Embryonic facial prominence (tissue), 1 donor: ENCODE measurements at regions not wholly inside any gene's neighbourhood (a gene's known extent, or its start where the extent isn't known, plus 50 kb on each side); places are given as distances from the start of the nearest gene placed in this dataset.

Experiments
- DNase-seq: peaks from one replicate; pipeline ENCODE4 v3.0.0-alpha.2; 2016; ENCODE audit errors: extremely low spot score

DNA sequence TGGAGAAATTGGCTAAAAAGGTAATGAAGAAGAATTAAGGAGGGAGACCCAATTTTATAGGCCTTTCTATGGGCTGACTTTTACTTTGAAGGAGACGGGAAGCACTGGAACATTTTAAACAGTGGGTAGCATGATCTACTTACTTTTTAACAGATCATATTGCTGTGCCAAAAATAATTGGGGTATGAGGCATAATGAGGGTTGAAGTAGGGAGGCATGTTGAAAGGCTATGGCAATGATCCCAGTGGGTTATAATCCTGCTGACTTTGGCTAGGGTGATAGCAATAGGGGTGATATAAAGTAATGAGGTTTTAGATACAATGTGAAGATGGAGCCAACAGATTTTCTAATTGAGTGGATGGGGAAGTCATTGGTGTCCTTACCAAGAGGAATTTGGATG lies 73.2 kb downstream of the GPR37 start:
- no peak for DNase-seq

DNA sequence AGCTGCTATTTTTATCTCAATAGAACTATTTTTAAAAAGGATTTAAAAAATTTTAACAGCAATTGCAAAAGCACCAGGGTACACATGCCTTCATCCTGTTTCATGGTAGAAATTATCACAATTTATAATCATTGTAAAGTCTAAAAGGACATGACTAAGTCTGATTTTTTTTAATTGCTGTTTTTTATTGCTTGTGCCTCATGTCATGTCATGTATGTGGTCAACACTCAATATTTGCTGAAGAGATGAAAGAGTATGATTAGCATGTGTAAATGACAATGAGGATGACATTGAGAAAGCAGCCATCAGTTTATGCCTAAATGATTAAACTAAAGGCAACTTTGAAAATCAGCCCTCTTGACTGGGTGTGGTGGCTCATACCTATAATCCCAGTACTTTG lies 74.8 kb downstream of the GPR37 start:
- DNase-seq, result no peak

GRCh38 chr7:124689931-124690330 lies 75.7 kb downstream of the GPR37 start:
- DNase-seq, result no peak

DNA sequence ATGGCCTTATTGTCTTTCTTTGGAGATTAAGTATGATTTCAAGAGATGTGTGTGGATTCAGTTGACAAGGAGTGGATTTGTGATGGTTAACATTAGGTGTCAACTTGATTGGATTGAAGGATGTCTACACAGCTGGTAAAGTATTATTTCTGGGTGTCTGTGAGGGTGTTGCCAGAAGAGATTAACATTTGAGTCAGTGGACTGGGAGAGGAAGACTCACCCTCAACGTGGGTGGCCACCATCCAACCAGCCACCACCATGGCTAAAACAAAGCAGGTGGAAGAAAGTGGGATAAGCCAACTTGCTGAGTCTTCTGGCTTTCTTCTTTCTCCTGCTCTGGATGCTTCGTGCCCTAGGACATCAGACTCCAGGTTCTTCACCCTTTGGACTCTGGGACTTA lies 76.1 kb downstream of the GPR37 start:
- no peak for DNase-seq

- DNase-seq, result no peak
Measured at GRCh38 chr7:124688991-124689390, 76.6 kb downstream of the GPR37 start.

DNA sequence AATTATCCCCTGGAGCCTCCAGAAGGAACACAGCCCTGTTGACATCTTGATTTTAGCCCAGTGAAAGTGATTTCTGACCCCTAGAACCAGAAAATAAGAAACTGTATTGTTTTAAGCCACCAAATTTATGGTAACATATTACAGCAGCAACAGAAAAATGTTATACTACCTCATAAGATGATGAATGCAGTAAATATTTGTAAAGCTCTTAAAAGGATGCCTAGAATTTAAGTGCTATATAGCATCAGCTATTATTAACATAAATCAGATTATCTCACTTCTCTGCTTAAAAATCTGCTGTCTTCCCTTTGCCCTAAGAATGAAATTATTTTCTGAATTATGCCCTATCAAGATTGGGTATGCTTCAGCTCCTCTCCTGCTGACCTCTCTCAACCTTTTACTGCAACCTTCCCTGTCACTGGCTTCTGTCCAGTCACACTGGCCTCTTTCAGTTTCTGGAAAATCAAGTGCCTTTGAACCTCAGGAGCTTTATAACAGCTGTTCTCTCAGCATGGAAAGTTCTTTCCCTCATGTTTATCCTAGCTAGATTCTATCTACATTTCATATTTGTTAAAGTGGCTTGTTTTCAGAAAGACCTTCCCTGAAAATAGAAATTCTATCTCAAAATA lies 78.9 kb downstream of the GPR37 start:
- no peak for DNase-seq

DNA sequence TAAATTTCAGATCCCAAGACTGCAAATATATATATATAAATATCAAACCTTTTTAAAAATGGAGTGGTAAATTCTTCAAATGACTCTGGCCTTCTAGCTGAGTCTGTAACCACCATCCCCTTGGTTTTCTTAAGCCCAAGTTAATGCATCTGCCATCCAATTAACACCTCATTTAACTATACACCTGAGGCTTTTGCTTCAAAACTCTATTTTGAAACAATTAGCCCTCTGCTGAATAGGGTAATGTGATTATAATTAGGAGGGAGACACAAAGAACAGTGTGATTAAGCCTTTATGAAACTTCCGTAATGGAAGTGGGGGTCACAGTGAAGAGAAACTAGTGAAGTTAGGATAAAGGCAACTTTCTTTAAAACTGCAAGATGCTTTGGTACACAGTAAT lies 83.6 kb downstream of the GPR37 start:
- DNase-seq, result no peak

DNA sequence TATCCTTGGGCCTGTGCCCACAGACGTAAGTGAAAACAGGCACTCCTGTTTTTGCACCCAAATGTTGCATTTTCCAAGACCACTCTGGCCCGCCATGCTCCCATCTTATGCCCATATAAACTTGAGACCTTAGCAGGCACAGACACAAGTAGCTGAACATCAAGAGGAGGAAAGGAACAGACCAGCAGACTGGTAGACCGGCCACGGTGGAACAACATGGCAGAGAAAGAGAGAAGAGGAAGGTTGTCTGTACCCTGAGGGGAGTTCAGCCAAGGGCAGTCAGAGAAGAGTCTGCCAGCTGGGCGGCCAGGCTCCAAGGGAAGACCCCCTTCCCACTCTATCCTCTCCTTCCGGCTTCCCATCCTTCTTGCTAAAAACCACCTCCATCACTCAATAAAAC lies 85.3 kb downstream of the GPR37 start:
- no peak for DNase-seq

DNA sequence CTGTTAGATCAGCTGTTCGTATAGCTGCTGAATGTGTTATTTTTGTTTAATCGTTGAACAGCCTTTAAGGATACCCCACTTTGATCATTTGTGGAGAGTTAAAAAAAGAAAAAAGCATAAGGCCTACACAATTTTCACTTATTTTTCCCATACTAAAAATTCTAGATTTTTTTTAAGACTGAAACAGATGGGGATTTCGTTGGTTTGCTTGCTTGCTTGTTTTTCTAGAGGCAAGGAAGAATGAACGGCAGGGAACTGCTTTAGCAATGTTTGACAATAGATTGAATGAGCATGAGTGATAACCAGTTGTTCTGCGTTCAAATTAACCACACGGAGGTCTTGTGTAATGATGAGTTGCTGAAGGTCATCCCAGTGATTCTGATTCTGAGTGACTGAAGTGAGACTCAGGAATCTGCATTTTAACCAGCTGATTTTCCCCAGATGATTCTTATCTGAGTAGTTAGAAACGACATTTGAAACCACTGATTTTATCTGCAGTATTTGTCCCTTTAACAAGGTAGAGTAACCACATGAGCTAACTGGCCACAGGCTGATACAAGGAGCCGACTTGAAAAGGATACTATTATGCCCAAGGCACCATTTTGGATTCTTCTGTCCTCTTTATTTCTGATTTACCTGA lies 85.9 kb downstream of the GPR37 start:
- DNase-seq, result no peak

GRCh38 chr7:124679146-124679545 lies 86.4 kb downstream of the GPR37 start:
- no peak for DNase-seq

DNA sequence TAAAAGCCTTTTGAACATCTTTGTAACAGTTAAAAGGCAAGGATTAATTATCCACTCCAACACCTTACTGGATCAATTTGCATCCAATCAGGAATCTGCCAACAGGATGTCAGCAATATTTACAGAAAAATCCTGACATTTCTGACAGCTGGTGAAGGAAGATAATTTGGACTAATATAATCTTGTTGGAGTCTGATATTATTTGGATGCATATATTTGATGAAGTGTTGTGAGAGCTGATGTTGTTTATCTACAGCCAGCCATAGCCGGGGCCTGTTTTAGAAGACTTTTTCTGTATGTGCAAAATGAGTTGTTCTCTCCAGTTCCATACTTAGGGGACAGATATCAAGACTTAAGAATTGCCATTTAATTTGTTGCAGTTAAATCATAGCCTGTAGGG lies 91.1 kb downstream of the GPR37 start:
- DNase-seq, result no peak

GRCh38 chr7:124672011-124672410 lies 93.6 kb downstream of the GPR37 start:
- no peak for DNase-seq

- no peak for DNase-seq
Measured at GRCh38 chr7:124667312-124668153, 98.1 kb downstream of the GPR37 start.

- DNase-seq, result no peak
Measured at GRCh38 chr7:124662937-124663336, 102.7 kb downstream of the GPR37 start.

DNA sequence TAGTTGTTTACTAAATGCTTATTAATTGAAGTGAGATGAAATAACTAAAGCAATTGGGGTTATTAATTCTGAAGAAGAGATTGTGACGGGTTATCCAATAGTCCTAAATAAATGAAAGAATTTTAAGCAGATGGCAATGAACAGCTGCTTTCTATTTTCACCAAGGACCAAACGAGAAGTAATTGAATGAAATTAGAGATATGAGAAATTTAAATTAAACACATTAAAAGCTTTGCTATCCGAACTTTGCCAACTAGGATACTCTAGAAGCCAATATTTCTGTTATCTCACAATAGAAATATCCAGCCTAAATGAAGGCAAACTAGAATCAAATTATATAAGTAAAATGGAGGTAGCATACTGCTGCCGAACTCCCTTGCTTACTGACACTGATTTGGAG lies 103.2 kb downstream of the GPR37 start:
- DNase-seq, result no peak

- no peak for DNase-seq
Measured at GRCh38 chr7:124655990-124656389, 109.6 kb downstream of the GPR37 start.

DNA sequence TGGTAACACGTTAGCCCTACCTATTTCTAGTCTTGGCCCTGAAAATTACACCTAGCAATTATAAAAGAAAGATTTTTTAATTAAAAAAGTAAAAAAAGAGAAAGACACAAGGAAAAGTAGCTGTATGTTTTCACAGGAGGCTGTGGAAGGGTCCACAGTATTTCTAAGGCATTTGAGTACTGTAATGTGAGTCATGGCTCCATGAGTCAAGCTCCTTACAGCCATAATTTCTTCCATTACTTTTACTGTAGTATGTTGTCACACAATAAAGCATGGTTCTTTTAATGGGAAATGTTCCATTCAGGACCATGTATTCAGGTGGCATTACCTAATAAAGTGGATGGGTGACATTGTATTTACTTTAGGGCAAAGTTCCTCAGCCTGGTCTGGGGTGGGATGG lies 113.4 kb downstream of the GPR37 start:
- no peak for DNase-seq

DNA sequence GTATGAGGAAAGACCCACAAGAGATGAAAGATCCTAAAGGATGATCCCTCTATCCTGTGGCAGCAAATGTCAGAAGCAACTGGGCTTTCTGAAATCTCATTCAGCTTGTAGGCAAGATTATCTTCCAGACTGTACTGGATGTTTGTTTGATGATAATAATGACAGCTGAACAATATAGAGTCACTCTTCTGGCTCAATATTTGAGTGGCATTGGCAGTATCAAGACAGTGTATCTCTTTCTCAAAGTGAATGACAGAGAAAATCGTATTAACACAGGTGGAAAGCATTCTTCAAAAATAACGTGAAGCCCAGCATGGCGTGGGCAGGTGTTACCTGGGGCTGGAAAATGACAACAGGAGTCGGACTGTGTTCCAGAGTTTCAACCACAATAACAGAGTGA lies 114.5 kb downstream of the GPR37 start:
- no peak for DNase-seq

GRCh38 chr7:124649397-124650014 lies 116.1 kb downstream of the GPR37 start:
- no peak for DNase-seq

- DNase-seq, result no peak
Measured at GRCh38 chr7:124647630-124648306, 117.8 kb downstream of the GPR37 start.

GRCh38 chr7:124645704-124646103 lies 119.9 kb downstream of the GPR37 start:
- DNase-seq, result no peak

DNA sequence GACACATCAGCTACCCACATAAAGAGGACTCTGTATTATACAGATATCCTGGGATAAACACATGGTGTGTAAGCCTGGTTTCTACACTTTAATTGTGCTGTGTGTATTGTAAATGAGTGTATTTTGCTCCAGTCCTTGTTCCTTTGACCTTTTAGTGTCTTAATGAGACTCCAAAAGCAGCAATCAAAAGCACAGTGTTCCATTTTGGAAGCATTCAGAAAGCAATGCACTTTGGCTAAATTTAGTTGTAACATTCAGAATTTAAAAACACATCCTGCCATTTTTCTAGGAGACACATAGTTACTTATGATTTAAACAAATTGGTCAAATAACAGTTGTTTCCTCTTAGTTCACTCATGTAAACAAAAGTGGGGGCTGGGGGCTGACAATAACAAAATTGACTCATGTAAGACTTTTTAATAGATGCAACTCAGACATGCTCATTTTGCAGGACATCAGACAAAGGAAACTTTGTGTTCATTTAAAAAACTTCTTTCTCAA lies 122.2 kb downstream of the GPR37 start:
- no peak for DNase-seq
